GM19463 (cell line): ENCODE measurements at regions not wholly inside any gene's neighbourhood (a gene's known extent, or its start where the extent isn't known, plus 50 kb on each side); places are given as distances from the start of the nearest gene placed in this dataset.
"Not testable (repeated sequence)": the region's sequence is repeated elsewhere in the genome, so short reads cannot be mapped to it uniquely, and the experiment has no call there.

ENCODE experiments used
- ATAC-seq: cut with Tn5 transposase; IDR thresholded peaks from one replicate; pipeline ENCODE4 v1.9.1; 2021; ENCODE audit warnings: mild to moderate bottlenecking, moderate library complexity; ENCODE audit not compliant: unreplicated experiment

DNA sequence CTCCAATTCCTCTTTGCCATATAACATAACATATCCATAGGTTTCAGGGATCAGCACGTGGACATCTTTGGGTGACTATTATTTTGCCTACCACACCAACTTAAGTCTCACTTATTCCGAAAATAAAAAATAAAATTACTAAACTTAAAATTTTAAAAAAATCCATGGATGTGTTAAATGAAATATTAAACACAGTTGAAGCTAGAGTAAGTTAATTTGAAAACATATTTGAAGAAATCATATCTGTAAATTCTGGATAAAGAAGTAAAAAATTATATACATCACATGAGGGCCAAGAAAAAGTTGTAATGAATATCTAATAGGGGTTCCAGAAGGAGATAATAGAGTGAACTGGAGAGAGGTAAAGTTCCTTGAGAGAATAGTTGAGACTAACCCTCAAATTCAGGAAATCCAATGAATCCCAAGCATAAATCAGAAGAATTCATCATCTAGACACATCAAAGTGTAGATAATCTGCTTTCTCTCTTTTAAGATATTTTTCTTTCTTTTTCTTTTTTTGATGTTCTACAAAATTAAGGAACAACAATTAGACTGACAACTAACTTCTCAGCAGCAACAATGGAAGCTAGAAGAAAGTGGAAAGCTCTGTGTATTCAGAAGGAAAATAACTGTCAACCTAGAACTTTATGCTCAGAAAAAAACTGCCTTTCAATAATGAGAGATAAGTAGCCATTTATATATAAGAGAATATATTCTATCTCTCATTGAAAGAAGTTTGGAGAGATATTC is 147.4 kb downstream of the ABHD5 start:
- ATAC-seq: no peak

GRCh38 chr3:43838877-43839276 is 148.1 kb downstream of the ABHD5 start:
- ATAC-seq: no peak

DNA sequence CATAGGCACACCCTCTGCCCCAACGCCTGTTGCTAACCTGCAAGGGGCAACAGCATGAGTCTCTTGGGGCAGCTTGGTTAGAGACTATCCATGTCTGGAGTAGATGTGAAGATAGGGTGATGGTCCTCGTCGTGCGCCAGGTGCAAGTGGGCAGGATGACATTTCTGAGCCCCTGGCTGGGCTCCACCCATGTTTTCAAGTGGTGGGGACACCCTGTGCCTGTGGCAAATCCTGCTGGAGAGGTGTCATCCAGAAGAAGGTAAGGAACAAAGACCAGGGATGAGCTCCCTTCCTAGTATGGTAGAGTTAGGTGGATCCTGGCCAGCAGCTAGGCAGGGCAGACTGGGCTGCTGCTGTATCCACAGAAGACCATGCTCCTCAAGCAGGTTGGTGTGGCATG is 152.6 kb downstream of the ABHD5 start:
- ATAC-seq: no peak

DNA sequence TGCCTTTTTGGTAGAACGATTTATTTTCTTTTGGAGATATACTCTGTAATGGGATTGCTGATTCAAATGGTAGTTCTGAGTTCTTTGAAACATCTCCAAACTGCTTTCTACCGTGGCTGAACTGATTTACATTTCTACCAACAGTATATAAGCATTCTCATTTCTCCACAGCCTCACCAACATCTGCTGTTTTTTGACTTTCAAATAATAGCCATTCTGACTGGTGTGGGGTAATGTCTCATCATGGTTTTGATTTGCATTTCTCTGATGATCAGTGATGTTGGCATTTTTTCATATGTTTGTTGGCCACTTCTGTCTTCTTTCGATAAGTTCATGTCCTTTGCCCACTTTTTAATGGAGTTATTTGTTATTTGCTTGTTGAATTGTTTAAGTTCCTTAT is 154.0 kb downstream of the ABHD5 start:
- ATAC-seq: no peak

DNA sequence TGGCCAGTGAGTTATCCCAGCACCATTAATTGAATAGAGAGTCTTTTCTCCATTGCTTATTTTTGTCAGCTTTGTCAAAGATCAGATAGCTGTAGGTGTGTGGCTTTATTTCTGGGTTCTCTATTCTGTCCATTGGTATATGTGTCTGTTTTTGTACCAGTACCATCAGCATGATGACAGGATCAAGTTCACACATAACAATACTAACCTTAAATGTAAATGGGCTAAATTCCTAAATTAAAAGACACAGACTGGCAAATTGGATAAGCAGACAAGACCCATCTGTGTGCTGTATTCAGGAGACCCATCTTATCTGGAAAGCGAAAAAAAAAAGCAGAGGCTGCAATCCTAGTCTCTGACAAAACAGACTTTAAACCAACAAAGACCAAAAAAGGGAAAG is 154.8 kb downstream of the ABHD5 start:
- ATAC-seq: not testable (repeated sequence)

DNA sequence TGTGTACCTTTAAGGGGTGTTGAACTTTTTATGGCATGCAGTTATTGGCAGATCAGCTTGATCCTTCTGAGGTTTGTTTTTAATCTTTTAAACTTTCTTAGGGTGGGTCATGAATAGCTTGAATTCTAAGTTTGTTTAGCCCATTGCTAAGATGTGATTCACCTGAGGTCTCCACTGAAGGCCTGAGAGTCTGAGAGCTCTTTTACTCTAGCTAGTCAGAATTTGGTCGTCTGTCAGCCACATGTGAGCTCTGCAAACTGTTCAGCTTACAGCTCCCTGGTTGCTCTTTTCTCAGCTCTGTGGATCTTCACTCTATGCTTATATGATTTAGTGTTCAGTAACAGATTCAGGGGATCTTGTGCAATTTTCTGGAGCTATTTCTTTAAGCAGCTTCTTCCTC is 161.3 kb downstream of the ABHD5 start:
- no peak for ATAC-seq

GRCh38 chr3:43854283-43854682 is 163.5 kb downstream of the ABHD5 start:
- no peak for ATAC-seq

- ATAC-seq: no peak
Measured at GRCh38 chr3:43854916-43855315, 164.2 kb downstream of the ABHD5 start.

DNA sequence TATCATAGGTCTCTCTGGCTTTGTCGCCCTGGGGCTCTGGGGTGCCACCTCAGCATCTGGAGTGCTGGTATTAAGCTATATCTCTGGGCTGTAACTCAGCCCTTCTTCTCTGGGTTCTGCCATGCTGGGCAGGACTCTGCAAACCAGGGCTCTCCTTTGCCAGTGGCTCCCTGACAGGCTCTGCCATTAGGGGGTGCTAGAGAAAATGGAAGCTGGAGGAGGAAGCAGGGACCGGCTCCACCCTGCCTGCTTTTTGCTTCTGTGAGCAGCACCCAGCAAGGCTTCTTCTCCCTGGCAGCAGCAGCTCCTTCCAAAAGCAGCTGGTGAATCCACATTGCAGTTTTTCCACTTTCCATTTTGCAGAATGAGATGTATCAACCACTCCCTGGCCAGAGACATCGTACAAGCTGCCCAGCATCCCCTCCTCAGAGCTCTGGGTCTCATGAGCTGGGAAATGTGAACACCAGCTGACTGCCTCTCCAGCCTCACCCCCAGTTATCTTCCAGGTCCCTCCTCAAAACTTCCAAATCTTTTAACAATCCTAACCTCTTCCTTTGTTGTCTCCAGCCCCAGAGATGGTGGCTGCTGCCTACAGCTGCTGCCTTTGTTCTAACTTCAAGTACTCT is 165.0 kb downstream of the ABHD5 start:
- peak; percentile 80 for ATAC-seq

GRCh38 chr3:43856351-43856750 is 165.6 kb downstream of the ABHD5 start:
- no peak for ATAC-seq

DNA sequence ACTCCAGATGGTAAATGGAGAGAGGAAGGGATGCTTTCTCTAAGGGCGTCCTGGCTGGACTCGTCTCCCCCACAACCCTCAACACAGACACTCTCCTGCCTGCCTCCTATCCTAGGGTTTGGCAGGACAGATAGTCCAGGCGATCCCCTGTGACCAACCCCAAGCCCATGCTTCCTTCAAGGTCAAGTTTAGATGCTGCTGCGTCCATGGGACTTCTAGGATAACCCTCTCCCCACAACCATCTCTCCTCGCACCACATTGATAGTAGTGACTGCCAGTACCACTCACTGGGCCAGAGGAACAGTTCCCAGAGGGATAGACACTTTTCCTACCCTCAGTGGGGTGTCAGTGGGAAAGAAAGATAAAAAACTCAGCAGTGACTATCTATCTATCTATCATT is 166.0 kb downstream of the ABHD5 start:
- no peak for ATAC-seq

GRCh38 chr3:43857361-43858293 is 166.9 kb downstream of the ABHD5 start:
- no peak for ATAC-seq

GRCh38 chr3:43858294-43858701 is 167.6 kb downstream of the ABHD5 start:
- ATAC-seq: no peak

DNA sequence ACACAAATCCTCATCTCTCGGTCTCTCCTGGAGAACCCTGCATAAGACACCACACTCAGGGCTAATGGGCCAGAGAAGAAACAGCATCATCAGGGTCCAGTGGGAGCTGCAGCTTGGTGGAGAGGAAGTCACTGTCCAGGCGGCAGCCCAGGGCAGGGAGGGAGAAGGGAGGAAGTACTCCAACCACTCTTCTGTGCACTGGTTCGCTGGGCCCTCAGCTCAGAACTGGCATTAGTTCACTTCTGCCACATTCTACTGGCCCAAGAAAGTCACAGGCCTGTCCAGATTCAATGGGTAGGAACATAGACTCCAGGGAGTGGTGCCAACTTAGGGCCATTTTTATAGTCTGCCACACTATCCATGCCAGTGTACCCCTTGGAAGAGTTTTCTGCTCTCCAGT is 169.0 kb downstream of the ABHD5 start:
- no peak for ATAC-seq

DNA sequence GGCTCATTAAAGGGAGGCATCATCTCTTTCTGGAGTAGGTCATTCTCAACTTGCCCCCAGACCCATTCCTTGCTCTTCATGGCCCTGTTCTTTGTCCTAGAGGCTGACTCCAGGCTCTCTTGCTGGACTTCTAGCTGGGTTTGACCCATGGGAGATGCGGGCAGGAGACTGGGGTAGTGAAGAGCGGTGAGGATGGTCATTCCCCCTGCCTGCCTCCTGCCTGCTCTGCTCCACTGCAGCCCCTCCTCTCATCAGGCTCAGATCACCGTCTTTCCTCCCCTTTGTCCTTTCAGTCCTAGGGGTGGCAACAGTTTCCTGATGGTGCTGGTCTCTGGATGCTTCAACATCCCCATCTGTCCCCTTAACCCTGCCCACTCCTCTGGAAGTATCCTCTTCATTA is 170.9 kb downstream of the ABHD5 start:
- ATAC-seq: no peak

GRCh38 chr3:43862470-43862869 is 171.7 kb downstream of the ABHD5 start:
- ATAC-seq: no peak

DNA sequence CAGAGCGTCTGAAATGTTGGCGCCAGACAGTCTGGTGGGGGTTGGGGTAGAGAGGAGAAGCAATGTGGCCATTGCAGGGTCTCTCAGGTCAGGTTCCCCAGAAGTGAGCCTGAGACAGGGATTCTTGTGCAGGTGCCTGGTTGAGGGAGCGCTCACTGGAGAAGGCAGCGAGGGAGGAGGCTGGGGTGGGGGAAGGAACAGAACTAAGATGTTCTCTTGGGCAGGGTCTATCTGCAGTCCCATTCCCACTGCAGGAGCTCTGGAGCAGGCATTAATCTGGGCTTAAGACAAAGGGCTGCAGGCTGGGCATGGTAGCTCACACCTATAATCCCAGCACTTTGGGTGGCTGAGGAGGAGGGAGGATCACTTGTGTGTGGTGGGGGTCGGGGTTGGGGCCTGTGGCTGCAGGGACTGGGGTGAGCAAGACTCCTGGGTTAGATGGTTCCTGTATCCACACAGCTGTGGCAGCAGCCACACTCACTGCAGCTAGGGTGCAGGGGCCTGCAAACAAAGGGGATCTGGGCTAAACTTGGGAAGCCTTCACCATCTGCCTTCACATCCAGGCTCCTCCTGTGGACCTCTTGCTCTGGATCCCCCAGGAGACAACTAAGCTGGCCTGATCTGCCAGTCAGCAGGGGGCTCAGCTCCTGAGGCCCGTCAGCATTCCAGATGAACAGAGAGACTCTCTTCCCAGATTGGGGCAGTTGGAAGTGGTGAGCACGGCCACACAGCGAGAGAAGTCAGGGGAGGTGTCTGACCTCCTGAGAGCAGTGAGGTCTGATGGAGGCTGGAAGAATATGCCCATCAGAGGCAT is 172.5 kb downstream of the ABHD5 start:
- no peak for ATAC-seq

DNA sequence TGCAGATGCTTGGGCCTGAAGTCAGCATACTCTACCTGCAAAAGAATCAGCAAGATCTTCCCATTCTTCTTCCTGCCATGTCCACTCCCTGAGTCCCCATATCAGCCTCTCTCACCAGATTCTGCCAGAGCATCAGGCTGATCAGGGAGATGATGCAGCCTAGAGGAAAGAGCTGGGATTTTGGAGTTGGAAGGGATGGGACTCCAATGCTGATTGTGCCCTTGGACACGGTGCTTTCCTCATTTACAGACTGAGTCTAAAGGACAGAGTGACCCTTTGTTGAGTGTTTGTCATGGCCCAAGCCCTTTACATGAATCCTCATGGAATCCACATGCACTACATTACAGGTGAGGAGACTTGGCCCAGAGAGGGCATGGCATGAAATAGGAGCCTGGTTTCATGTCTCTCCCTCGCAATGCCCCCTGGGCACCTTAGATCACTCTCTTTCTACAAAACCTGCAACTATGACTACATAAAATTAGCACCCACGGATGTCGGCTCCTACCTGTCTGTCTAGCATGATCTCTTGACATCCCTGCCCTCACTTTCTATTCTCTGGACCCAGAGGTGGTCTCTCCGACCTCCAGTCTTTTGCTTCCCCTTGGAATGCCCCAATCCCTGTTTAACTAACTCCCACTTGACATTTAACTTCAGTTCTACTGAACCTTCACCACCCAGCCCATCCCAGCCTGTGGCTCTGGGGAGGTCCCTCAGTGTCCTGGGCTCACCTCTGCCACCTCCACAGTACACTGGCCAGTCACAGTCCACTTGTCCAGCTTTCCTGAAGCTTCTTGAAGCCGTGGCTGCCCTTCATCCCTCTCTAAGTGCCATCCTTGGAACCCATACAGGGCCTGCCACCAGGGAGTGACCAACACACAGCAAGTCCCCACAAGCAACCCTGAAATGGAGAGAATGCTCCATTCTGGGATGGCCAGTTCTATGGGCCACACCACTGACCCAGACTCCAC is 173.5 kb downstream of the ABHD5 start:
- ATAC-seq: no peak

GRCh38 chr3:43865351-43865750 is 174.6 kb downstream of the ABHD5 start:
- no peak for ATAC-seq
